H54 (cell line): ENCODE measurements at regions not wholly inside any gene's neighbourhood (a gene's known extent, or its start where the extent isn't known, plus 50 kb on each side); places are given as distances from the start of the nearest gene placed in this dataset.
"Not testable (repeated sequence)": the region's sequence is repeated elsewhere in the genome, so short reads cannot be mapped to it uniquely, and the experiment has no call there.

ENCODE experiments used
- DNase-seq: peaks from one replicate; pipeline ENCODE4 v3.0.0; 2011; ENCODE audit warnings: low spot score, mixed read lengths; ENCODE audit not compliant: insufficient read length
- FAIRE-seq: peaks from 3 replicates; lab custom pipeline; 2011; peaks lifted over from hg19 to GRCh38; lab: Jason Lieb, UNC
- POLR2A ChIP-seq: IDR thresholded peaks from 2 replicates; pipeline ENCODE4 v1.6.1; 2011; ENCODE audit warnings: low read depth, mild to moderate bottlenecking, low read length

DNA sequence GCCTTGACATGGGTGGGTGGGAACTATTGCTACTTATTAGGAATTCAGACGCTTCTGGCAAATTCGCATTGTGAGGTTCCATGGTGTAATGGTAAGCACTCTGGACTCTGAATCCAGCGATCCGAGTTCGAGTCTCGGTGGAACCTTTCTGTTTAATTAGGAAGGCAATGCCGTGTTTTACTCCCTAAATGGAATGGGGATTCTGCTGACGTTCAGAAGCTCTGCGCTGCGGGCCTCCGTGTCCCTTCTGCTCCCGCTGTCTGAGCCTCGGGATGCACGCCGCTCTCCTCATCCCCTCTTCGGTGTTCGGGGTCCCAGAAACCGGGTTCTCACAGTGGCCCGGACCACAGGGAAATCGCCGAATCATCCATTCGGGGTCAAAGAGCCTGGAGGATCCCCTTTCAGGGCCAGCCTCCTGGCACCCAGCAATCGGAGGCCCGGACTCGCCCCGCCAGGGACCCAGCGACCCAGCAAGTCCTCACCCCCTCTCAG lies 280.3 kb downstream of the FAM72C start:
- DNase-seq (peak; percentile 7), FAIRE-seq (no peak)
- no peak for TF ChIP-seq POLR2A

GRCh38 chr1:143689781-143690180 lies 282.0 kb downstream of the FAM72C start:
- FAIRE-seq (no peak), DNase-seq (no peak)
- TF ChIP-seq POLR2A, result no peak

DNA sequence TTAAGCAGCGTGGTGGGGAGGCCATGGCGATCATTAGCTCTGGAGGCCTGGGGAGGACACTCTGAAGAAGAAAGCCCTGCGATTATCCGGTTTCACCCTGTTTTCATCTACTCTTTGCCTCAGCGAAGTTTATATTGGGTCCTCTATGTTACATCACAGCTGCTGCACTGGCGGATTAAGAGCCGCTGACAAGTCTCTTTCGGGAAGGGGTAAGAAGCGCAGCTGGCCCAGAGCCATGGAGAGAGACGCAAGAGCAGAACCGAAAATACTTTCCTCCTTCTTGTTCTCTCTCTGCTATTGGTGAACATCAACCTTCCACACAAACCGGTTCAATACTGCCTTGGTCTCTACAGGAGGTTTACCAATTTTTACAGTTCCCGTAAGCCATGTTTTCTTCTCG lies 291.5 kb downstream of the FAM72C start:
- no peak for FAIRE-seq
- TF ChIP-seq POLR2A, result no peak
- no peak for DNase-seq

- FAIRE-seq, result no peak
- TF ChIP-seq POLR2A, result no peak
- DNase-seq, result no peak
Measured at GRCh38 chr1:143672983-143673382, 298.8 kb downstream of the FAM72C start.

- FAIRE-seq, result no peak
- TF ChIP-seq POLR2A, result no peak
- no peak for DNase-seq
Measured at GRCh38 chr1:143667730-143668129, 304.1 kb downstream of the FAM72C start.

GRCh38 chr1:143666851-143667250 lies 304.9 kb downstream of the FAM72C start:
- DNase-seq (no peak), FAIRE-seq (no peak)
- no peak for TF ChIP-seq POLR2A

GRCh38 chr1:143665606-143666005 lies 306.2 kb downstream of the FAM72C start:
- DNase-seq (no peak), FAIRE-seq (no peak)
- no peak for TF ChIP-seq POLR2A

DNA sequence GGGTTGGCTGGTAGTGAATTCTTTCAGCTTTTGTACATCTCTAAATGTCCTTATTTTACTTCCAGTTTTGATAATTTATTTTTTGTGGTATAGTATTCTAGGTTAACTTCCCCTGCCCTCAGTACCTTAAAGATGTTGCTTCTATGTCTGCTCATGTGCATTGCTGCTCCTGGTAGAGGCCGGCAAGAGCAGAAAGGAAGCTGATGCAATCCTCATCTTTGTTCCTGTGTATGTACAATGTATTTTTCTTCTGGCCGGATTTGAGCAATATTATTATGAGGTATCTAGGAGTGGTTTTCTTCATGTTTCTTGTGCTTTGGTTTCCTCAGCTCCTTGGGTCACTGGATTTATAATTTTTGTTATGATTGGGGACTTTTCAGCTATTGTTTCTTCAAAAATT lies 308.7 kb downstream of the FAM72C start:
- FAIRE-seq, DNase-seq: not testable (repeated sequence)

DNA sequence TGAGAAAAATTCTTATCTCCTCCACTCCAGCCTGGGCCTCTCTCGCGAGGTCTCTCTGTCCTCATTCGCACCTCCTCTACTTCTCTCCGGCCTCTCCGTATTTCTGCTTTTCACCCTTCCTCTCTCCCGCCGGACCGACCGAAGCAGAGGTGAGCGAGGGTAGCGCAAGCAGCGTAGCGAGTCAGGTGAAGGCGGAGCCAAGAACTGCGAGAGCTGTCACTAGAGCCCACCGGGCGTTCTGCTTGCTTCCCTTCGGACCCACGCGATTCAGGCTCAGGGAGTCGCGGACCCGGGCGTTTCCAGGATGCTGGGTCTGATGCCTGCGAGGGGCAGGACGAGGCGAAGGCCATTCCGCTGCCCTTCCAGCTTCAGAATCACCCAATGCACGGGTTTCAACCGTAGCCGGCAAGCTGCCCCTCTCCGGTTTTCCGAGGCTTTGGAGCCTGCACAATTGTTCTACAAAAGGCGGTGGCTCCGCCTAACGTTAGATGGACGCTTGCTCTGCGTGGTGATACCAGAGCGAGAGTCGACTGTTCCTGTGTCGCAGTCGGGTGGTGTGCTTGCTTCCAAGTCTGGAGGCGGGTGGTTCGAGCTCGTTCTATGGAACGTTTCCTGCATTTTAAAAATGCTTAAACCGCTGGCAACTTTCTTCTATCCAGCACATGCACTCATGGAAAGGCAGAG lies 310.2 kb downstream of the FAM72C start:
- DNase-seq (no peak), FAIRE-seq (no peak)
- TF ChIP-seq POLR2A, result no peak

DNA sequence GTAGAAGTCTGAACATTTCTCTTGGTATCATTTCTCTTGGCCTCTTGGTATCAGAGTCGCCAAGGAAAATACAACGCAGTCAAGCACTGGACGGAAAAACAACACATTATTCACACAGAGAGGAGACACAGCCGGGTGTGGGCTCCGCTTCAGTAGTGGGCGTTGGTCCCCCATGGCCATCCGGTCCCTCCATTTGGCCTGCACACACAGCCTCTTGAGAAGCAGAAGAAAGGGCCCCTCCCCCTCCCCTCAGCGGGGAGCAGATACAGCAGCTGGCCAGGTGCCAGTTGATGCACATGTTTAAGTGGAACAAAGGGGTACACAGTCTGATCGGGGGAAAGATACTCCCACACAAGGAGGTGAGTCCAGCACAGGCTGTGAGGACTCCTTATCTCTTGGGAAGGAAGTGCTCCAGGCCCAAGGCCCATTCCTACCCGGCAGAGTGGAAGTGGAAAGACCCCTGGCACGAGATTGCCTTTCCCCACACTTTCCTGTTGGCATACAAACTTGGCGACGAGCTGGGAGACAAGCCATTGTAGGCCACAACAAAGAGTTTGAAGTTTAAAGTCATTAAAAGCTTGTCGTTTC lies 311.3 kb downstream of the FAM72C start:
- FAIRE-seq, result no peak

GRCh38 chr1:143653429-143653802 lies 318.4 kb downstream of the FAM72C start:
- DNase-seq (no peak), FAIRE-seq (no peak)
- TF ChIP-seq POLR2A, result no peak

More for the DNA sequence above, 311.3 kb downstream of the FAM72C start:
- no peak for DNase-seq
- no peak for TF ChIP-seq POLR2A

DNA sequence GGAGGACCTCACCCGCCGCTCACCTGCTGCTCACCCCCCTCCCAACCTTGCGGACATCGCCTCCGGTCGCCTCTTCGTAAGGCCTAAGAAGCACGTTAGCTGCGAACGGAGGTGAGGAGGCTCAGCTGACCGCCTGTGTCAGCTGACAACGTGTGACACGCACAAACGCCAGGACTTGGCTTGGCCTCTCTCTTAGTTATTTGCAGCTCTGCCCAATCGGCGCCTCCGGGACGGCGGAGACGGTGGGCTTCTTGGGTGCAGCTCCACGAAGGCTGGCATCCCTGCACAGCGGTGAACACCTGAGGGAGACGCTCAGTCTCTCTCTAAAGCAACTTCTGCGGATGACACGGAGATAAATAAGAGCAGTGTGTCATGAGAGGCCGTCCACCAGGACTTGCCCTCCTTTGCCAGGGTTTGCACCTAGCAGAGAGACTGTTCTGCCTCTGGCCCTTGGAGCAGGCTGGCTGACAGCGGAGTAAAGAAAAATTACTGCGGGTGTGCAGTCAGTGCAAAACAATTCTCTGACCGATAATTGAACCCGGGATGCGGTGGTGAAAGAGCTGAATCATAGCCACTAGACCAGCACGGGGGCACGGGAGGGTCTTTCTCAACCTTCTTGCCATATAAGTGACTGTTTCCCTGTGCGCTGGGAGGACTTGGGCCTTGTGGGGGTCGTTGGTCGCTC lies 318.9 kb downstream of the FAM72C start:
- no peak for DNase-seq
- no peak for TF ChIP-seq POLR2A
- FAIRE-seq, result no peak

DNA sequence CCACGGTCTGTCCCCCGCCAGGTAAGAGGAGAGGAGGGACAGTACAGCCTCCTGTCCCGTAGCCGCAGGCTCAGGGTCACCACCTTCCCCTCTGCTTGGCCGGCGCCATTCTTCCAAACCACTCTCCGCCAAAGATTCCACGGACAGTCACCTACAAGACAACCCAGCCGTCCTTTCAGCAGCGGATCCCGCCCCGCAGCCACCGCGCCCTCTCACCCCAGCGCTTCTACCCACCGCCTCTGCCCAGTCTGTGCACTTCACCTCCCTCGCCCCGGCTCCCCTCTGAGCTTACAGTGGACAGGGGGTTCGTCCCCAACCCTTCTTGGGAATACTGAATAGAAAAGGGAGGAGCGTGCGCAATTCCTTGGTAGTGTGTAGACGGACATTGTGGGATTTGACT lies 319.6 kb downstream of the FAM72C start:
- FAIRE-seq (no peak), DNase-seq (no peak)
- TF ChIP-seq POLR2A, result no peak

DNA sequence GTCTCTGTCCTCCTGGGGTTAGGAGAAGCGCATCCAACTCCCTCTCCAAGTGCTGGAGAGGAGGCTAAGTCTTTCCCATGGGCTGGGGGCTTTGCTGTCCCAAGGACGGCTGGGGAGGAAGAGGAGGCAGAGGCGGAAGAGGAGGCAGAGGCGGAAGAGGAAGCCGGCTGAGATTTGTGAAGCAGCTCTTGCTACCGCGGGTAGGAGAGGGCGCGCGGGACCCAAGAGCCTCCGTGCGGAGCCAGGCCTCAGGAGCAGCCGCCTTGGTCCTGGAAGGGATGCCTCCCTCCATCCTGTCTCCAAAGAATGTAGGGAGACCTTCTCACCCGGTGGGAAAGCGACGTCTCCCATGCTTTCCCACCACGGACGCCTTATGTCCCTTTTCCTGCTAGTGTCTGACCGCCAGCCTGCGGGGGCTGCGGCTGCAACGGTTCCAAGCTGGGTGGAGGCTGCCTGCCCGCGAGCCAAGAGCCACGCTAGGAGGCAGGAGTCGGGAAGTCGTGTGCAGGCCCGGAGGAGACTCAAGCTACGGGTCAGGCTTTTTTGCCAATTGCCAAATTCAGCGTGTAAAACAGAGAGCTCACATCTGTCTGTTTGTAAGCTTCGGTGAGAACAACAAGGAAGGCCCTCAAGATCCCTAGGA lies 320.3 kb downstream of the FAM72C start:
- TF ChIP-seq POLR2A, result no peak
- FAIRE-seq, result no peak

GRCh38 chr1:143644035-143644434 lies 327.8 kb downstream of the FAM72C start:
- not testable (repeated sequence) for DNase-seq, FAIRE-seq

More for the DNA sequence above, 320.3 kb downstream of the FAM72C start:
- no peak for DNase-seq
